GM19025 (cell line): ENCODE measurements at regions not wholly inside any gene's neighbourhood (a gene's known extent, or its start where the extent isn't known, plus 50 kb on each side); places are given as distances from the start of the nearest gene placed in this dataset.

ENCODE experiments used
- ATAC-seq: cut with Tn5 transposase; IDR thresholded peaks from one replicate; pipeline ENCODE4 v1.9.1; 2021; ENCODE audit warnings: mild to moderate bottlenecking, low read depth, moderate library complexity; ENCODE audit not compliant: unreplicated experiment

- no peak for ATAC-seq
Measured at GRCh38 chr13:84931264-84931663, 868.0 kb downstream of the SLITRK6 start.

DNA sequence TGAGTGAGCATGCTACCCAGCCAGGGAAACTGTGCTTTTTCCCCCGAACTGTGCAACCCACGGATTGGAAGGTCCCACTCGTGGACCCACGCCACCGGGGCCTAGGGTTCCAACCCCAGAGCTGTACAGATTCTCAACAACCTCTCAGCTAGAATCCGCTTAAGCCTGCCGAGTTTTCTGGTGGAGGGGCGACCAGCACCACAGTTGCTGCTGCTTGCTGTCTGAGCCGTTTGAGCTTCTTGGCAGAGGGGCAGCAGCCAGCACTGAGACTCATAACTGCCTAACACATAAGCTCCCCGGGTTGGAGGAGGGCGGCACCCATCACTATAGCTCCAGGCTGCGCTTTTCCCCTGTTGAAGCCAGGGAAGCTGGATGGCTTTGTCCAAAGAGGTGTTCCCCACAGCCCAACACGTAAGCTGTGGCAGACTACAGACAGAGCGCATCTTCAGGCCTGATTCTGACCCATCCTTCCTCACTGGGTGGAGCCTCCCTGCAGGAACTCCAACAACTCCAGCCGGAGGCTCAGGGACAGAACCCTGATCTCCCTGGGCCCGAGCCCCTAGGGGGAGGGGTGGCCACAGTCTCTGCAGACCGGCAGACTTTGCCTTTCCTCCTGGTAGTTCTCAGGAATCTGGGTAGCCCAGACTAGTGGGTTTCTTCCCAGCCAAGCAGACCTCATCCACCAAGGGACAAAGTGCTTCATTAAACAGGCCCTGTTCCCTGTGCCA, 871.6 kb downstream of the SLITRK6 start:
- no peak for ATAC-seq

- no peak for ATAC-seq
Measured at GRCh38 chr13:84925443-84925842, 873.8 kb downstream of the SLITRK6 start.

DNA sequence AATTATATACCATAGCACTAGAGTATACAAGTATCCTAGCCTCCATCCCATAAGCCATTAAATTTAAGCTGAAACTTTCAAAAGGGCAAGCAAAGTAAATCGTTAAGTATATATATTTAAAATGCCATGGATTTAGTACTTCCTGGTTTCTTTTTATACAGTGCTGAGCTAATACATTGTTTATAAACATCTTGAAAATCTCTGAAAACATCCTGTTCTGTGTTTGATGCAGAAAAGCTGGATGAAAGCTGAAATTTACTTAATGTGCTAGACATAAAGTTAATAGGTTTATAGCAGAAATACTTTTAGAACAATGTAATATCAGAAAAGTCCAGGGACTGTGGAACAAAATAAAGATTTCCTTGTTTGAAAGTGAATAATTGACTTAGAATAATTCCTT, 875.4 kb downstream of the SLITRK6 start:
- no peak for ATAC-seq

DNA sequence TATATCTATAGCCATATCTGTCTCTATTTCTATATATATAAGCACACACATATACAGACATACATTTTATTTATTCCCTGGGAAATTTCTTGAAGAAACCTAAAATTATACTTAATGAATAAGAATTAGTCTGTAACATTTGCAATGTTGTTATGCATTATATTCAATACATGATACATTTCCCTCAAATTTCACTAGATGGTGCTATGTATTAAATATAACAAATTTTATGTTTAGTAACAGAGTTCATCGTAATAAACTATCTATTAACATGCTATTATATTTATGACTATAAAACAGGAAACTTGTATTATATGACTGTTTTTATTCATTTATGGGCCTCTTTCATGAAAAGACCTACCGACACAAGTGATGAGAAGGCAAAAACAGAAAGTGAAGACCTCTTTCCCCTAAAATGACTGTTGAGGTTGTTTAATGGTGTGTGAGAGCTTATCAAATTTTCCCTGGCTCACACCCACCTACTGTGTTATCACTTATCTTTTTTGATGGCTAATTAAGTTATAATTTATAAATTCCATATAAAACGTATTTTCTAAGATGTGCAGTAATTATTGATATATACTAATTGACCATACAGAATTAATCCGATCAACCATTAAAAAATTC, 881.9 kb downstream of the SLITRK6 start:
- ATAC-seq, result no peak

DNA sequence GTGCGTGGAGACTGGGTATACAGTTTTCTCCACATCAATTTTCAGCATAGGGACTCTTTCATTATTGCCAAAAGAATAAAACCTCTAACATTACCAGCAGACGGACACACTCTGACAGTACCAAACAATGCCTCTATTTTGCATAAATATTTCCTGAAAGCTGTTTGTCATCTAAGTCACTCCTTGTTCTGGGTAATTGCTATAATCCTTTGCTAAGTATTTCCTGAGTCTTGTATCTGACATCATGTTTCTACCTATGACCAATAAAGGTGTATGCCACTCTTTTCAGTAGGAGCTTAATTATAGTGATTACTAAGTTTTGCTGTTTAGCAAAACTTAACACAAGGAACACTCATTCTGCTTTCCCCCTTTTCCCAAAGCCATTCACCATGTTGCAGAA, 886.5 kb downstream of the SLITRK6 start:
- ATAC-seq, result no peak

GRCh38 chr13:84910423-84910822, 888.8 kb downstream of the SLITRK6 start:
- no peak for ATAC-seq

DNA sequence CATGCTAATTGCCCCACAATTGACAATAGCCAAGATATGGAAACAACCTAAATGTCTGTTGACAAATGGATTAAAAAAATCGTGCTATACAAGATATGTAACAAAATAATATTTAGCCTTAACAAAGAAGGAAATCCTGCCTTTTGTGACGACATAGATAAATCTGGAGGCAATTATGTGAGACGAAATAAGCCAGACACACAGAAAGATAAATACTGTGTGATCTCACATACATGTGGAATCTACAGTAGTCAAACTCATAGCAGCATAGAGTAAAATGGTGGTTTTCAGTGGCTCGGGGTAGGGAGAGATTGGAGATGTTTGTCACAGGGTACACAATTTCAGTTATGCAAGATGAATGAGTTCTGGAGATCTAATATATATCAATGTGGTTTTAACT, 895.8 kb downstream of the SLITRK6 start:
- ATAC-seq, result no peak

GRCh38 chr13:84902243-84902642, 897.0 kb downstream of the SLITRK6 start:
- ATAC-seq, result no peak

GRCh38 chr13:84896128-84896527, 903.1 kb downstream of the SLITRK6 start:
- ATAC-seq, result no peak

- ATAC-seq, result no peak
Measured at GRCh38 chr13:84894749-84895148, 904.5 kb downstream of the SLITRK6 start.

DNA sequence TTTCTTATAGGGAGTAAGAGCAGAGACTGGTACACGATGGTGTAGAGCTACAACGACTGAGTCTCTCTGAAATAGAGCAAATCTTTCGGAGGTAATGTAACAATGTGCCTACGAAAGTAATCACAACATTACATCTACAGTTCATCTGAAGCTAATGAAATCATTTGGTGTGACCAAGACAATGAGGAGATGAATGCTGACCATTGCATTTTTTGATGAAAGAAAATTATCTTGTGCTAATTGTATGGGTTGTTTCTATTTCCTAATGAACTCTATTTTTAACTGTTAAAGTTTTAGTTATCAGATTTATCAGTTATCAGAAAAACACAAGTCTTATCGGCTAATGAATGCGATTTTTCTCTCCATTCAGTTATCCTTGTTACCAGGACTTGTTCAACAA, 913.4 kb downstream of the SLITRK6 start:
- ATAC-seq, result no peak

DNA sequence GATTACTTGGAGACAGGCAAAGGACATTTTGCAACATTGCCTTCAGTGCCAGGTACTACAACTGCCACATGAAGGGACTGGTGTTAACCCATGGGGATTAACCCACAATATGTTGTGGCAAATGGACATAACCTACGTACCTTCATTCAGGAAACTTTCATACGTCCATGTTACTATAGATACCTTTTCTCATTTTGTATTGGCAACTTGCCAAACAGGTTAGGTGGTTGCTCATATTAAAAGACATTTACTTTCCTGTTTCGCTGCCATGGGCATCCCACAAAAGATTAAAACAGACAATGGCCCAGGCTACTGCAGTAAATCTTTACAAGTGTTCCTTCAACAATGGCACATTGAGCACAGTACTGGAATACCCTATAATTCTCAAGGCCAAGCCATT, 925.3 kb downstream of the SLITRK6 start:
- no peak for ATAC-seq

DNA sequence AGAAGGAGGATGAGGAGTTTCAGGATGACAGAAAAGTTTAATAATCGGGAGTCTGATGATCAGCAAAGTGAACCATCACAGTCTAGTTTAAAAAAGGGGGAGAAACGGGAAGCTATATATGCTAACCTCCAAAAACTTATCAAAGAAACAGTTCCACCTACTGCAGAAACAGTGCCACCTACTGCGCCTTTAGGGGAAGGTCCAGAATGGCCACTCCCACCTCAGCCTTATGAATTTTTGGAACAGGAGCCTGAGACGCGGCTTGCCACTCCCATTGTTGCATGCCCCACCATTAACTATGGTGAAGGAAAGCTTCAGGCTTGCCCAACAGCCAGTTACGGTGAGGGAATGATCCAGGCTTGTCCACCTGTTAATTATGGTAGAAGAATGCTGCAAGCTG, 929.0 kb downstream of the SLITRK6 start:
- ATAC-seq, result no peak

DNA sequence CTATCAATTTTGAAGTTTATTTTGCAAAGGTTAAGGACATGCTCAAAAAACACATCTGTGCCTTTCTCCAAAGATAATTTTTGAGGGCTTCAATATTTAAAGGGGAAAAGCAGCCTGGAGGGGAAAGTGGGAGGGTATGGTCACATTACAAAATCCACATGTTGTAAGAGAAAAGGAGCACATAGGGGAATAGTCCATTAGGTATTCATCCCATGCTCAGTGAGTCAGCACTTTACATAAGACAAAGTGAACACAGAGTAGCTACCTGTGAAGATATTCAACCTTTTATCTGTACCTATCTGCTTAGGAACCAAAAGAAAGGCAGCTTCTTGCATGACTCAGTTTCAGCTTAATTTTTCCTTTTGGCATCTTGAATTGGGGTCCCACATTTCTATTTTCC, 932.0 kb downstream of the SLITRK6 start:
- no peak for ATAC-seq

- ATAC-seq, result no peak
Measured at GRCh38 chr13:84865783-84866221, 933.4 kb downstream of the SLITRK6 start.

DNA sequence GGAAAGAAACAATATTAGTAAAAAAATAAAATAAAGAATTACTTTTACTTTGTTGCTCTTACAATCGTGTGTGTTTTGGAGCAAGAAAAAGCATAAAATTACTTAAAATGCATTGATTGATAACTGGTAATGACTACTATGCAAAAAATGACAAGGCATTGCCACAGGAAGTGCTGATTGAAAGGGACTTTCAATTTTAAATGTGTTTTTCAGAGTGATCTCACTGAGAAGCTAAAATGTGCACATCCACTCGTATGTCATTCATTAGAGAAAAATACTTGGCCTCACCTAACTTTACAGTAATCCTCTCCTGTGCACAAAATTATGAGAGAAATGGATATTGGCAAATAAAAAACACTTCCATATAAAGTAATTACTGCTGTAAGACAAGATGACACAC, 934.9 kb downstream of the SLITRK6 start:
- ATAC-seq, result no peak

- ATAC-seq, result no peak
Measured at GRCh38 chr13:84847107-84847506, 952.1 kb downstream of the SLITRK6 start.

GRCh38 chr13:84845907-84846619, 953.2 kb downstream of the SLITRK6 start:
- ATAC-seq, result no peak

GRCh38 chr13:84844473-84844872, 954.7 kb downstream of the SLITRK6 start:
- no peak for ATAC-seq

DNA sequence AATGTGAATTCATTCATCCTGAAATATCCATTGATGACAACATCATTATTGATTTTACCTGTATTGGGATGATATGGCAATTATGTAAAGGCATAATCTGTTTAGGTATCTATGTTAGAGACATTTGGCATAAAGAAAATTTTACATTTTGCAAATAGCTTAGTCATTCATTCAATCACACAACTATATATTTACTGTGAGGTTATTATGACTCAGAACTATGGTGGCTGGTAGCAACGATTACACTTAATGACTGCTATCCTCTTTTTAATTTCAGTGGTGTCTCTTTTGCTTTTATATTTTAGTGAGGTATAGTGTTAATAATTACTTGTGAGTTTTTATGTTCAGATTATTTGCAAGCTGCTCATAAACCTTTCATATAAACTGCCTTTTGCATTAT, 955.9 kb downstream of the SLITRK6 start:
- ATAC-seq, result no peak

GRCh38 chr13:84834201-84834600, 951.9 kb upstream of the SLITRK1 start:
- ATAC-seq, result no peak
